Activated naive CD8-positive, alpha-beta T cell treated with anti-CD3 and anti-CD28 coated beads, Interleukin-2, amount 50 U/mL, for 24 hours (primary cell): ENCODE measurements at regions not wholly inside any gene's neighbourhood (a gene's known extent, or its start where the extent isn't known, plus 50 kb on each side); places are given as distances from the start of the nearest gene placed in this dataset.
"Not testable (repeated sequence)": the region's sequence is repeated elsewhere in the genome, so short reads cannot be mapped to it uniquely, and the experiment has no call there.

Experiments used
- ATAC-seq: fragments of 150-1000 bp; cut with Tn5 transposase; one replicate; pipeline ENCODE4 v1.10.0; 2021
- DNase-seq: peaks from one replicate; pipeline ENCODE4 v3.0.0; 2021
- H3K27ac Mint-ChIP-seq: one replicate; pipeline ENCODE4 v1.8.0; 2021; ENCODE audit warnings: mild to moderate bottlenecking, mixed read lengths
- H3K27me3 Mint-ChIP-seq: one replicate; pipeline ENCODE4 v1.8.0; 2021; ENCODE audit warnings: mixed read lengths
- H3K36me3 Mint-ChIP-seq: one replicate; pipeline ENCODE4 v1.8.0; 2021; ENCODE audit warnings: low read depth, mixed read lengths
- H3K4me1 Mint-ChIP-seq: one replicate; pipeline ENCODE4 v1.8.0; 2021; ENCODE audit warnings: mixed read lengths
- H3K4me3 Mint-ChIP-seq: one replicate; pipeline ENCODE4 v1.8.0; 2021; ENCODE audit warnings: mild to moderate bottlenecking, moderate library complexity, mixed read lengths
- H3K9me3 Mint-ChIP-seq: one replicate; pipeline ENCODE4 v1.8.0; 2021; ENCODE audit warnings: mixed read lengths

DNA sequence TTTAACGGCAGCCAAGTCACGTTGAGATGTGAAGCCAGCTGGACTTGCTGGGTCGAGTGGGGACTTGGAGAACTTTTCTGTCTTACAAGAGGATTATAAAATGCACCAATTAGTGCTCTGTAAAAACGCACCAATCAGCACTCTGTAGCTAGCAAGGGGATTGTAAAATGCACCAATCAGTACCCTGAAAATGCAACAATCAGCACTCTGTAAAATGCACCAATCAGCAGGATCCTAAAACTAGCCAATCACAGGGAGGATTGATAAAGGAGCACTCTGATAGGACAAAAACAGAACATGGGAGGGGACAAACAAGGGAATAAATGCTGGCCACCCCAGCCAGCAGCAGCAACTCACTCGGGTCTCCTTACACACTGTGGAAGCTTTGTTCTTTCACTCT lies 337.6 kb upstream of the SLITRK5 start:
- no peak for DNase-seq
- no peaks in the 10 kb centered on the region for H3K4me1 Mint-ChIP-seq
- no peaks in the 10 kb centered on the region for H3K27me3 Mint-ChIP-seq
- peaks cover 15% of the 10 kb centered on the region for H3K9me3 Mint-ChIP-seq
- H3K4me3 Mint-ChIP-seq = no peak overlapping the region
- ATAC-seq = no peak
- H3K27ac Mint-ChIP-seq = no peak overlapping the region
- H3K36me3 Mint-ChIP-seq = no peaks in the 10 kb centered on the region

DNA sequence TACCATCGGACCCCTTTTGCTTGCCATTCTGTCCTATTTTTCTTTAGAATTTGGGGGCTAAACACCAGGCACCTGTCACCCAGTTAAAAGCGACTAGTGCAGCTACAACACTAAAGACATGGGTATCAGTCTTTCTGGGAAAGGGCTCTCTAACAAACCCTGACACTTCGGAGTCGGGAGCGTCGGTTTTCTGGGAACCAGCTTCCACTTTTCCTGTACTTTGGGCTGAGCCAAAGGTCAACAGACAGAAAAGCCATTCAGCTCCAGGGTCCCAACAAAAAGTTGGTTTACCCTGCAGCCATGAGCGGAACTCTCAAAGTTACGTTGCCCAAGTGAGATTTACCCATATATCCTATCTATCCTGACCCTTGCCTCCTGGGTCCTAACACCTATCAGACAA lies 337.0 kb upstream of the SLITRK5 start:
- Mint-ChIP-seq H3K36me3 (no peaks in the 10 kb centered on the region), H3K27ac (no peak overlapping the region), H3K4me1 (no peaks in the 10 kb centered on the region), H3K9me3 (peaks cover 15% of the 10 kb centered on the region), H3K27me3 (no peaks in the 10 kb centered on the region), H3K4me3 (no peak overlapping the region)
- ATAC-seq = no peak
- no peak for DNase-seq

DNA sequence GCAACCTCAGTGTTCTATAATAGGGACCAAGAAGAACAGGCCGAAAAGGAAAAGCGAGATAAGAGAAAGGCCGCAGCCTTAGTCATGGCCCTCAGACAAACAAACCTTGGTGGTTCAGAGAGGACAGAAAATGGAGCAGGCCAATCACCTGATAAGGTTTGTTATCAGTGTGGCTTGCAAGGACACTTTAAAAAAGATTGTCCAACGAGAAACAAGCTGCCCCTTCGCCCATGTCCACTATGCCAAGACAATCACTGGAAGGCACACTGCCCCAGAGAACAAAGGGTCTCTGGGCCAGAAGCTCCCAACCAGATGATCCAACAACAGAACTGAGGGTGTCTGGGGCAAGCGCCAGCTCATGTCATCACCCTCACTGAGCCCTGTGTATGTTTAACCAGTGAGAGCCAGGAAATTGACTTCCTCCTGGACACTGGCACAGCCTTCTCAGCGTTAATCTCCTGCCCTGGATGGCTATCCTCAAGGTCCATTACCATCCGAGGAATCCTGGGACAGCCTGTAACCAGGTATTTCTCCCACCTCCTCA lies 334.8 kb upstream of the SLITRK5 start:
- not testable (repeated sequence) for H3K27ac Mint-ChIP-seq, H3K4me1 Mint-ChIP-seq, ATAC-seq, H3K27me3 Mint-ChIP-seq, DNase-seq, H3K36me3 Mint-ChIP-seq, H3K4me3 Mint-ChIP-seq
- H3K9me3 Mint-ChIP-seq = peaks cover 15% of the 10 kb centered on the region

DNA sequence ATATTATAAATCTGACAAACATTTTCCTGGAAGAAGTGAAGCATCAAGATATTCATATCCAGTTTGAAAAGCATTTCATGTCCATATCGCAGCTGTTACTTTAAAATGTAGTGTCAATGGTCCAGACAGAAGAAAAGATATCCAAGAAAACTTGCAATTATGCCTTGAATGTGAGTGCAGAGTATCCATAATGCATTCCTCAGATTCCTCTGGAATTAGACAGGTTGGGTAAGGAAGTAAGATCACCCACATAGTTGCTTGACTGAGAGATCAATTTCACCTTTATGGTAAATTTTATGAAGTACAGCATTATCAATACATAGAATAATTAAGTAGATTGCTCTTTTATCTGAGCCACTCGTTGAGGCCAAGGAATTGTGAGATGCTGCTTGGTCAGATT lies 327.0 kb upstream of the SLITRK5 start:
- DNase-seq (no peak), ATAC-seq (no peak)
- Mint-ChIP-seq H3K4me3 (no peak overlapping the region), H3K27ac (no peak overlapping the region), H3K36me3 (no peaks in the 10 kb centered on the region), H3K9me3 (peaks cover 5% of the 10 kb centered on the region), H3K4me1 (no peaks in the 10 kb centered on the region), H3K27me3 (no peaks in the 10 kb centered on the region)

DNA sequence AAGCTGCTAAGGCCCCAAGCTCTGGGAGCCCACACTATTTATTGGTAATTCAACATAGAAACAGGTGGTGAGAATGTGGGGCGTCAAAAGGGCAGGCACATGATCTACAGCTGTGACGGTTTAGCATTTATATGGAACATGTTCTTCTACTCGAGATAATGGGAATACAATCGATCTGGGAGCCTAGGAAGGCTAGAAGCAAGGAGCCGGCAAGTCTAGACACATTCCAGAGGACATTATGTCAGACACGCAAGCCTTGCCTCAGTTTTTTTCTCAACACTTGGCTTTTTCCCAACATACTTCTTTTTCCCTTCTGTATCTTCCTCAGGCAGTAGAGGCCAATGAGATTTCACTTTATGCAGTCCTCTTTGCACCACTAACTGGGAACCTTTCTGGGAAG lies 315.7 kb upstream of the SLITRK5 start:
- Mint-ChIP-seq H3K4me3 (no peak overlapping the region), H3K9me3 (peaks cover 16% of the 10 kb centered on the region), H3K27me3 (no peaks in the 10 kb centered on the region), H3K27ac (no peak overlapping the region), H3K36me3 (no peaks in the 10 kb centered on the region), H3K4me1 (no peaks in the 10 kb centered on the region)
- no peak for DNase-seq
- ATAC-seq = no peak

DNA sequence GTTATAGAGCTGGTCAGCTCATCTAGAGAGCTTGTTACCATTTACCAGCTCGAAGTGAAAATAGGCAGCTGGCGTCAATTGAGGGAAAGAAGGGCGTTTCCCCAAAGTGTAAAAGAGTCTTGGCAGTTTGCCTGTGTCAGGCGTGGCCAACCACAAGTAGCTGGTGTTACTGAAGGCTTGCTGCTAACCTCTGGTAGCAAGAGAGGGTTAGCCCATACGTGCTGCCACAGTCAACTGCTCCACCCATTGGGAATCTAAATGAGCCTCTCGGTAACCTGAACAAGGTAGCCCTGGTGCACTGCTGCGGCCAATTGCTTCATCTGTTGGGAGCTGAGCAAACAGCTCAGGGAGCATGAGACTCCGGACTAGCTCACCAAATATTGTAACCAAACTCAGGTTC lies 314.9 kb upstream of the SLITRK5 start:
- no peaks in the 10 kb centered on the region for H3K27me3 Mint-ChIP-seq
- H3K4me1 Mint-ChIP-seq = no peaks in the 10 kb centered on the region
- no peak for ATAC-seq
- DNase-seq = no peak
- H3K36me3 Mint-ChIP-seq = no peaks in the 10 kb centered on the region
- peaks cover 19% of the 10 kb centered on the region for H3K9me3 Mint-ChIP-seq
- H3K27ac Mint-ChIP-seq = no peak overlapping the region
- no peak overlapping the region for H3K4me3 Mint-ChIP-seq

DNA sequence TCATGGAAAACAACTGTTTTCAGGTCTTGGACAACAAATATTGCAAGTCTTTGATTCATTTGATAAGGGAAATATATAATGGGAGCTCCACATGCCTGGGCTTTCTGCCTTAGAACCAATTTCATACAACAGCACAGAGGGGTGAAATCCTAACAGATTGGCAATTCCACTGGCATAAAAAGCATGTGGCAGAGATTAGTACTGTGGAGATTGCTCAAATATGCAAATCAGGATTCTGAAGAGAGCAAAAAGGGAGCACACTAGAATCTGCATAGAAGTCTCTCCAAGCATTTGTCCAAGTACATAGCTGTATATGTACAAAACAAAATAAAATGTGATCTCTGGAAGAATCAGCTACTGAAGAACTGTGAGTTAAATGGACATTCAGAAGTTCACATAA lies 312.9 kb upstream of the SLITRK5 start:
- Mint-ChIP-seq H3K4me3 (no peak overlapping the region), H3K4me1 (no peaks in the 10 kb centered on the region), H3K36me3 (no peaks in the 10 kb centered on the region), H3K9me3 (peaks cover 16% of the 10 kb centered on the region), H3K27ac (no peak overlapping the region), H3K27me3 (no peaks in the 10 kb centered on the region)
- ATAC-seq (no peak), DNase-seq (no peak)

DNA sequence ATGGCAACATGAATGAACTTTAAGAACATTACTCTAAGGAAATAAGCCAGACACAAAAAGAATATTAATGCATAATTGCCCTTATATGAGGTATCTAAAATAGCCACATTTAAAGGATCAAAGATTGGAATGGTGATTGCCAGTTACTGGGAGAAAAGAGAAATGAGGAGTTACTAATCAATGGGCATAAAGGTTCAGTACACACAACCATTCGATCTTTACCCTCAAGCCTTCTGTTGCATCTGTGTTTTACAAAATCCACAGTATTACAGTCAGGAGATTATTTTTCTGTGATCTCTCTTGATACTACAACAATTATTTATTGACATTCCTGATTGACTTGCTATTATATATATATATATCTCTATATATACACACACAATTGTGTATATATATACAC lies 310.0 kb upstream of the SLITRK5 start:
- Mint-ChIP-seq H3K27ac (no peak overlapping the region), H3K4me1 (no peaks in the 10 kb centered on the region)
- ATAC-seq = no peak

DNA sequence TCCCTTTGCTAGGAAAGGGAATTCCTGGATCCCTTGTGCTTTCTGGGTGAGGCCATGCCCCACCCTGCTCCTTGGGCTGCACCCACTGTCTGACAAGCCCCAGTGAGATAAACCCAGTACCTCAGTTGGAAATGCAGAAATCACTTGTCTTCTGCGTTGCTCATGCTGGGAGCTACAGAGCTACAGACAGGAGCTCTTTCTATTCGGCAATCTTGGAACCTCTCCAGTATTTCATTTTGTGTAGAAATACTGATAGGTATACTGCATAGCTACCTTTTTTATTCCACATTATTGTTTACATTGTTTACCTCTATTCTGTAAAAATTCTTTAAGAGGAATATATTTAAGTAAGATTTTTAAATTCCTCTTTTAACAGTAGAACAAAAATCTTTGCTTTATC lies 302.5 kb upstream of the SLITRK5 start:
- no peak overlapping the region for H3K27ac Mint-ChIP-seq
- no peak for ATAC-seq

More for the DNA sequence above, 310.0 kb upstream of the SLITRK5 start:
- no peak for DNase-seq
- H3K4me3 Mint-ChIP-seq = no peak overlapping the region
- H3K27me3 Mint-ChIP-seq = no peaks in the 10 kb centered on the region
- no peaks in the 10 kb centered on the region for H3K36me3 Mint-ChIP-seq
- H3K9me3 Mint-ChIP-seq = peaks cover 20% of the 10 kb centered on the region

DNA sequence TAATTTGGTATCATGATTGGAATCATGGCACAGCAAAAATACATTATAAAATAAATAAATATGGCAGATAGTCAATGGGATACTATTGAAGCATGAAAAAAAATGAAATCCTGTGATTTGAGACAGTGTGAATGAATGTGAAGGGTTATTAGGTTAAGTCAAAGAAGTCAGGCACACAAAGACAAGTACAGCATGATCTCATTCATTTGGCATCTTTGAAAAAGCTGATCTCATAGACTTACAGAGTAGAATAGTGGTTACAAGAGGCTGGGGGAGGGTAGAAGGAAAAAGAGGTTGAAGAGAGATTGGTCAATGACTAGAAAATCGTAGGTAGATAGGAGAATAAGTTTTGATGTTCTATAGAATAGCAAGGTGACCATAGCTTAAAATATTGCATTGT lies 295.1 kb upstream of the SLITRK5 start:
- H3K4me3 Mint-ChIP-seq = no peak overlapping the region
- H3K27ac Mint-ChIP-seq = no peak overlapping the region
- H3K9me3 Mint-ChIP-seq = peaks cover 11% of the 10 kb centered on the region
- ATAC-seq (no peak), DNase-seq (no peak)
- H3K4me1 Mint-ChIP-seq = no peaks in the 10 kb centered on the region
- H3K36me3 Mint-ChIP-seq = no peaks in the 10 kb centered on the region
- H3K27me3 Mint-ChIP-seq = no peaks in the 10 kb centered on the region

More for the DNA sequence above, 302.5 kb upstream of the SLITRK5 start:
- Mint-ChIP-seq H3K4me3 (no peak overlapping the region), H3K36me3 (no peaks in the 10 kb centered on the region), H3K9me3 (peaks cover 9% of the 10 kb centered on the region), H3K27me3 (no peaks in the 10 kb centered on the region), H3K4me1 (no peaks in the 10 kb centered on the region)
- DNase-seq = no peak

DNA sequence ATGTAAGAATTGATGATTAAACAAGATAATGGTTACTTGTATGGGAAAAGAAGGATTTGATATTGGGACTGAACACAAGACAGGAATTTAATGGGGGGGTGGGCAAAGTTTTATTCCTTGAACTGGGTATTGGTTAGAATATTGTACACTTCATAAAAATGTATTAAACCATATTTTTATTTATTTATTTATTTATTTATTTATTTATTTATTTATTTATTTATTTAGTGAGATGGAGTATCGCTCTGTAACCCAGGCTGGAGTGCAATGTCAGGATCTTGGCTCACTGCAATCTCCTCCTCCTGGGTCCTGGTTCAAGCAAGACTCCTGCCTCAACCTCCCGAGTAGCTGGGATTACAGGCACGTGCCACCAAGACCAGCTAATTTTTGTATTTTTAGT lies 287.1 kb upstream of the SLITRK5 start:
- no peak overlapping the region for H3K27ac Mint-ChIP-seq

DNA sequence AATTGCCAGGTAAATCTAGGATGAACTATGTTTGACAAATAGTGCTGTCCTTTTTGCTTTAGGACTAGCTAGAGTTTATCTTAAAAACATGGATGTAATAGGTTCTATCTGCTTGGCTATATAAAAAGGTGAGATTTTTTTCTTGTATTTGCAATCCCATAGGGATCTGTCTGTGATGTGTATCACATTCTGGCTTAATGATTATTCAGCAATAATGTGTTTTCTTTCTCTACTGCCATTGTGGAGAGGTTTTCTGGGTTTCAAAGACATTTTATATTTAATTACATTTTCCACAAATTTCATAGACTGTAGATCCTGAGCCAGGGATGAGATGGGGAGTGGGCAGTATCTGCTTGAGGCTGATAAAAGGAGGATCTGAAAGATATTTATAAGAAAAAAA lies 277.8 kb upstream of the SLITRK5 start:
- DNase-seq = no peak
- H3K36me3 Mint-ChIP-seq = no peaks in the 10 kb centered on the region
- H3K27me3 Mint-ChIP-seq = no peaks in the 10 kb centered on the region
- peaks cover 7% of the 10 kb centered on the region for H3K9me3 Mint-ChIP-seq
- no peak for ATAC-seq
- no peak overlapping the region for H3K27ac Mint-ChIP-seq
- no peak overlapping the region for H3K4me3 Mint-ChIP-seq
- no peaks in the 10 kb centered on the region for H3K4me1 Mint-ChIP-seq

More for the DNA sequence above, 287.1 kb upstream of the SLITRK5 start:
- no peaks in the 10 kb centered on the region for H3K36me3 Mint-ChIP-seq
- DNase-seq = no peak
- H3K9me3 Mint-ChIP-seq = peaks cover 11% of the 10 kb centered on the region
- no peaks in the 10 kb centered on the region for H3K27me3 Mint-ChIP-seq
- no peak overlapping the region for H3K4me3 Mint-ChIP-seq
- ATAC-seq = no peak
- no peaks in the 10 kb centered on the region for H3K4me1 Mint-ChIP-seq

DNA sequence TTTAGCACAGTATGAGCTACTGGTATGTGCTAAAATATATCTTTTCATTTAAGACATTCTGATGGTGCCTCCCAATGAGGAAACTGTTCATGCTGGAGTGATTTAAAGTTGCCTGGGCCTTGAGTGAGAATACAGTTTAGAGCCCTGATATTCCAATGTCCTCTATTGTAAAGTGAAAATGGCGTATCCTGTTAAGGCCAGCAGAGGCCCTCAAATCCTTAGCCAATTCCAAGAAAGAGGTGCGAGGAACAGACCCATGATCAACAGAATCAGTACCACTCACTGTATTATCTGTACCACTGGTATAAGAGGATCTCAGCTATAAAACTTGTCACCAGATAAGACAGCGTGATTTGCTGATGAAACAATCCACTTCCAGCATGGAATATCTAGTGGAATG lies 273.1 kb upstream of the SLITRK5 start:
- no peaks in the 10 kb centered on the region for H3K27me3 Mint-ChIP-seq
- H3K36me3 Mint-ChIP-seq = no peaks in the 10 kb centered on the region
- no peaks in the 10 kb centered on the region for H3K4me1 Mint-ChIP-seq
- ATAC-seq = no peak
- peaks cover 3% of the 10 kb centered on the region for H3K9me3 Mint-ChIP-seq
- no peak for DNase-seq
- no peak overlapping the region for H3K27ac Mint-ChIP-seq
- no peak overlapping the region for H3K4me3 Mint-ChIP-seq

DNA sequence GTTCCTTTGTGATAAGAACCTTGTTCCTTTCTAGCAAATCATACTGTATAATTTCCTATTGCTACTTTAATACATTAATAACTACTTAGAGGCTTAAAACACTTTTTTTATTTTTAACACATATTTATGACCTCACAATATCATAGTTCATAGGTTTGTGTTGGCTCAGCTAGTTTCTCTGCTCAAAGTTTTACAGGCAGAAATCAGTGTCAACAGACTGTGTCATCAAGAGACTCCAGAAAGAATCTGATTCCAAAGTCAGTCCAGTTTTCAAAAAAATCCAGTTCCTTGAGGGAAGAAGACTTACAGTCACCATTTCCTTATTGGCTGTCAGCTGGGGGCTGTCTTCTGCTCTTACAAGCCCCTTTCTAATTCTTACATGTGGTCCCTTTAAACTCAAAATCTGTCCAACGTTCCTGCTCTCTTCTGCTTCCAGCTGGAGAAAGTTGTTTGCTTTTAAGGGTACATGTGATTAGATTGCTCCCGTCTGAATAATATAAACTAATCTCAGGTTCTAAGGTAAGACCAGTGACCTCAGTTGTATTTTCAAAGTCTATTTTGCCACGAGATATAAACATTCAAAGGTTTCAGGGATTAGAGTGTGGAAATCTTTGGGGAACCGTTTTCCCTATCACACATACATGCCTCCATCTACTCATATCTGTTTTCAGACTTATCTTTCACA lies 267.3 kb upstream of the SLITRK5 start:
- H3K4me1 Mint-ChIP-seq = no peaks in the 10 kb centered on the region
- no peaks in the 10 kb centered on the region for H3K36me3 Mint-ChIP-seq
- DNase-seq (no peak), ATAC-seq (no peak)
- H3K27ac Mint-ChIP-seq = no peak overlapping the region
- H3K9me3 Mint-ChIP-seq = peaks cover 6% of the 10 kb centered on the region
- H3K27me3 Mint-ChIP-seq = no peaks in the 10 kb centered on the region
- H3K4me3 Mint-ChIP-seq = no peak overlapping the region

DNA sequence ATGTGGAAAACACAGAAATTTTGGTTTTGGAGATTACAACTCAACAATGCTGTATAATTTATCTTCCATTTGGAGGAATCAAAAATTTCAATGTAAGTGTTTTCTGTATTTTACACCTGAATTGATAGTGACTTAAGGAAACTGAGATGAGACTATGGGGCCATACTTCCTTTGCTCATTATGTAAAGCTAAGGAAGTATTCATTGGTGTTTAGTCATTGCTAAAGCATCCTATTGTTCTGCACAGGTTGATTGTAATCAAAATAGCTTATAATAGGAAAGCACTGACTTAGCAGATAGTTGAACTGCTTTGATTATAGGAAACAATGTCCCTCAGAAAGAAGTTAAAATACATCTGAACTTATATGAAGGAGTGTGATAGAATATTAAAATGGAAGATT lies 244.4 kb upstream of the SLITRK5 start:
- DNase-seq (no peak), ATAC-seq (no peak)
- no peaks in the 10 kb centered on the region for H3K36me3 Mint-ChIP-seq
- H3K27me3 Mint-ChIP-seq = no peaks in the 10 kb centered on the region
- H3K4me3 Mint-ChIP-seq = no peak overlapping the region
- H3K4me1 Mint-ChIP-seq = no peaks in the 10 kb centered on the region
- no peak overlapping the region for H3K27ac Mint-ChIP-seq
- peaks cover 6% of the 10 kb centered on the region for H3K9me3 Mint-ChIP-seq

DNA sequence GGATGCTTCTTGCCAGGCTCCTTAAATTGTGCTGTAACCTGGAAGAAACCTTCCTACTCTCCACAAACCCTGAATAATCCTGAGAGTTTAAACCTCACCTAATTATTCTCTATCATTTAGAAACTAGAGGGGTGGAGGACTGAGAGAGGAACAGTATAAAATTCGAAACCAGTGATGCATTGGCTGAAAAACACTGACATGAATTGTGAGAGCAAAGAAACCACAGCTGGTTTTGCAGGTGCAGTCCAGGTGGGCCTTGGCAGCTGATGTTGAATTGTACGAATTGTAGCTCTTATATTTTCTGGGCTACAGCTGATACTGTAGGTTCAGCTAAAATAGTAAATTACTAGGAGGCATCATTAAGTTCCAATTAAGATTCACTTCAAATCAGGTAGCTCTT lies 227.0 kb upstream of the SLITRK5 start:
- H3K27ac Mint-ChIP-seq = no peak overlapping the region
- H3K4me1 Mint-ChIP-seq = no peaks in the 10 kb centered on the region
- no peak for DNase-seq
- no peak for ATAC-seq
- no peak overlapping the region for H3K4me3 Mint-ChIP-seq
- no peaks in the 10 kb centered on the region for H3K36me3 Mint-ChIP-seq
- peaks cover 10% of the 10 kb centered on the region for H3K9me3 Mint-ChIP-seq
- no peaks in the 10 kb centered on the region for H3K27me3 Mint-ChIP-seq
